ENCODE measurements at regions not wholly inside any gene's neighbourhood (a gene's known extent, or its start where the extent isn't known, plus 50 kb on each side); places are given as distances from the start of the nearest gene placed in this dataset.

- DNase-seq (ENCODE audit: low read depth), result no peak
- in situ Hi-C loops (cut with HindIII; ENCODE audit: low sequenced_read_pairs), result no loop called here
- no peak overlapping the region for H3K4me3 ChIP-seq (ENCODE audit: low read depth, low read length)
- no peak for TF ChIP-seq CTCF (IDR thresholded peaks at IDR 0.05; ENCODE audit: low read depth, low read length, missing control alignments)
These were observed 282.7 kb upstream of the CCDC179 start for GRCh38 chr11:23143022-23143421.

- H3K4me3 ChIP-seq (ENCODE audit: low read depth, low read length), result no peak overlapping the region
- in situ Hi-C loops (cut with HindIII; ENCODE audit: low sequenced_read_pairs), result no loop called here
- no peak for DNase-seq (ENCODE audit: low read depth)
- no peak for TF ChIP-seq CTCF (IDR thresholded peaks at IDR 0.05; ENCODE audit: low read depth, low read length, missing control alignments)
These were observed 291.5 kb upstream of the CCDC179 start for GRCh38 chr11:23151819-23152218.

- H3K4me3 ChIP-seq (ENCODE audit: low read depth, low read length), result no peak overlapping the region
- no peak for TF ChIP-seq CTCF (IDR thresholded peaks at IDR 0.05; ENCODE audit: low read depth, low read length, missing control alignments)
- in situ Hi-C loops (cut with HindIII; ENCODE audit: low sequenced_read_pairs), result no loop called here
- DNase-seq (ENCODE audit: low read depth), result no peak
These were observed 295.2 kb upstream of the CCDC179 start for GRCh38 chr11:23155503-23155902.

- no peak for TF ChIP-seq CTCF (IDR thresholded peaks at IDR 0.05; ENCODE audit: low read depth, low read length, missing control alignments)
- no peak overlapping the region for H3K4me3 ChIP-seq (ENCODE audit: low read depth, low read length)
- in situ Hi-C loops (cut with HindIII; ENCODE audit: low sequenced_read_pairs), result no loop called here
- no peak for DNase-seq (ENCODE audit: low read depth)
These were observed 303.7 kb upstream of the CCDC179 start for GRCh38 chr11:23164022-23164421.

GRCh38 chr11:23166376-23166775 lies 306.1 kb upstream of the CCDC179 start:
- no peak for TF ChIP-seq CTCF (IDR thresholded peaks at IDR 0.05; ENCODE audit: low read depth, low read length, missing control alignments)
- DNase-seq (ENCODE audit: low read depth), result no peak
- no peak overlapping the region for H3K4me3 ChIP-seq (ENCODE audit: low read depth, low read length)
- in situ Hi-C loops (cut with HindIII; ENCODE audit: low sequenced_read_pairs), result no loop called here

GRCh38 chr11:23179609-23180008 lies 319.3 kb upstream of the CCDC179 start:
- no peak for DNase-seq (ENCODE audit: low read depth)
- TF ChIP-seq CTCF (IDR thresholded peaks at IDR 0.05; ENCODE audit: low read depth, low read length, missing control alignments), result no peak
- no peak overlapping the region for H3K4me3 ChIP-seq (ENCODE audit: low read depth, low read length)
- in situ Hi-C loops (cut with HindIII; ENCODE audit: low sequenced_read_pairs), result no loop called here
